ENCODE measurements at regions not wholly inside any gene's neighbourhood (a gene's known extent, or its start where the extent isn't known, plus 50 kb on each side); places are given as distances from the start of the nearest gene placed in this dataset.
"Not testable (repeated sequence)": the region's sequence is repeated elsewhere in the genome, so short reads cannot be mapped to it uniquely, and the experiment has no call there.

DNA sequence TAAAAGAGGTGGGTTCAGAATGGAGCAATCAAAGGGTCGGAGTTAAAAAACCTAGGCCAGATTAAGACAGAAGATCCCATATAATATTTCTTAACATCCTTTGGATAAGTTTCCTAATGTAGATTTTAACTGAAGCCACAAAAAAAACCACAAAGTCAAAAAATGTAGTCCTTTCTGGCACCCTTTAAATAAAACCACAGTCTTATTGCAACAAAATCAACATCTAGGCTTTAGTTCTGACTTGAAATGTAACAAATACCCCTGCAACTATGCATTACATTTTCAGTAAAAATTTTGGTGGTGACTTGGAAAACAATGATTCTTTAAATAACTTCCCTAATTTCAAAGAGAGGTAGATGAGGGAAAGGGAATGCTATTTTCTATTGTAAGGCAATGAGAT, 109.2 kb downstream of the PSAT1 start:
- H3K27ac ChIP-seq (ENCODE audit: low read depth in 2 of 2, low read length in 2 of 2): no peak overlapping the region
- no peaks in the 10 kb centered on the region for H3K9me3 ChIP-seq (ENCODE audit: control insufficient read depth in 2 of 2, low read length in 2 of 2)
- H3K4me1 ChIP-seq (ENCODE audit: control insufficient read depth in 2 of 2, insufficient read depth in 2 of 2, low read length in 2 of 2): no peaks in the 10 kb centered on the region
- no peaks in the 10 kb centered on the region for H3K36me3 ChIP-seq (ENCODE audit: control insufficient read depth in 2 of 2, insufficient read depth in 2 of 2, low read length in 2 of 2)
- no peak overlapping the region for H3K4me3 ChIP-seq (ENCODE audit: low read length in 2 of 2)
- H3K9ac ChIP-seq (ENCODE audit: low read depth in 1 of 2, low read length in 2 of 2): no peak overlapping the region
- H3K27me3 ChIP-seq (ENCODE audit: control insufficient read depth in 2 of 2, insufficient read depth in 2 of 2, low read length in 2 of 2): peaks cover 0 to 8% of the 10 kb centered on the region in 2 donors

DNA sequence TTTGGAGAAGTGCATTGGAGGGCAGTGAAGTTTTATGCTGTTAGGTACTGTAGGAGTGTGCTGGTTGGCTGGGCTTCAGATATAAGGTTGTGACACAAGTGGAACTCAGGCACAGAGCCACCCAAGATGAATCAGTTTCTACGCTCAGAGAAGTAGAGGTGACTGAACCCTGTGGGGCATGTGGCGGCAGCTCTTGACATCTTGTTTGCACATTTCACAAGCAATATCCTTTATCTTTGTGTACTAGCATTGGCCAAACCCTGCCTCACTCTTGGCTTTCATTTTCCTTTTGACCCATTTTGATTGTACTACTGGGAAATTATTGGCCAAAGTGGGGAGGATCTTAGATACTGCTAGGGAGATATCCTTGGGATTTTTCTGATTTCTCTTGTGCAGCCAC, 110.0 kb downstream of the PSAT1 start:
- H3K27ac ChIP-seq (ENCODE audit: low read depth in 2 of 2, low read length in 2 of 2): no peak overlapping the region
- H3K9me3 ChIP-seq (ENCODE audit: control insufficient read depth in 2 of 2, low read length in 2 of 2): no peaks in the 10 kb centered on the region
- H3K36me3 ChIP-seq (ENCODE audit: control insufficient read depth in 2 of 2, insufficient read depth in 2 of 2, low read length in 2 of 2): no peaks in the 10 kb centered on the region
- H3K4me1 ChIP-seq (ENCODE audit: control insufficient read depth in 2 of 2, insufficient read depth in 2 of 2, low read length in 2 of 2): no peaks in the 10 kb centered on the region
- no peak overlapping the region for H3K9ac ChIP-seq (ENCODE audit: low read depth in 1 of 2, low read length in 2 of 2)
- no peak overlapping the region for H3K4me3 ChIP-seq (ENCODE audit: low read length in 2 of 2)
- peaks cover 0 to 8% of the 10 kb centered on the region in 2 donors for H3K27me3 ChIP-seq (ENCODE audit: control insufficient read depth in 2 of 2, insufficient read depth in 2 of 2, low read length in 2 of 2)

DNA sequence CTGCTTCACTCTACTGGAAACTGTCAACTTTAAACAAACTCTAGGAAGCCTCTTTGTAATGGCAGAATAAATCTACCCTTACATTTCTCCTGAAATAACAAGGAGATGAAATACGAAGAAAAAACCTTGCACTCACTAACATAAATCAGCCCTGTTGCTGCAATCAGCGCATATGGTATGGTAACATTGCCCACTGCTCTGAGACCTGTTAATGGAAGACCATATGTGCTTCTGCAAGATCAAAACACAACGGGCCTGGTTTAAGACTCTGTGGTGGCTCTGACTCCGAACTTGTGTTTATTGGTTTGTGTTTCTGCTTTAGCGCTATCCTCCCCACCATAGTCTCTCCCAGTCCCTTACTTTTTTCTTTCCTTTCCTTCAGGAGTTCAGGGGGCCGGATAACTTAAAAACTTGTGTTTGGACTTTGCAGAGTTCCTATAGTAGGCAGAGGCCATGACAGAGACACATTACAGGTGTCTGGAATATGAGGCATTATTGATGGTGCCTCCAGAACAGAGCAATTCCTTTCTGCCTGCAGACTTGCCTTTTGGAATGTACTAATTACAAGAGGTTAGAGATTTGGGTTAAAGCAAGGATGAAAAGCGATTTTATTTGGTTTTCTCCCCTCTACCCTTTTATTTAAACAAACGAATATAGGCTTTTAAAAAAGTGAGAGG, 110.8 kb downstream of the PSAT1 start:
- Histone ChIP-seq H3K36me3 (ENCODE audit: control insufficient read depth in 2 of 2, insufficient read depth in 2 of 2, low read length in 2 of 2) (no peaks in the 10 kb centered on the region), H3K27ac (ENCODE audit: low read depth in 2 of 2, low read length in 2 of 2) (no peak overlapping the region), H3K9me3 (ENCODE audit: control insufficient read depth in 2 of 2, low read length in 2 of 2) (no peaks in the 10 kb centered on the region), H3K4me1 (ENCODE audit: control insufficient read depth in 2 of 2, insufficient read depth in 2 of 2, low read length in 2 of 2) (no peaks in the 10 kb centered on the region), H3K4me3 (ENCODE audit: low read length in 2 of 2) (no peak overlapping the region), H3K9ac (ENCODE audit: low read depth in 1 of 2, low read length in 2 of 2) (no peak overlapping the region), H3K27me3 (ENCODE audit: control insufficient read depth in 2 of 2, insufficient read depth in 2 of 2, low read length in 2 of 2) (peaks cover 0 to 8% of the 10 kb centered on the region in 2 donors)

GRCh38 chr9:78408388-78408787, 111.5 kb downstream of the PSAT1 start:
- no peak overlapping the region for H3K4me3 ChIP-seq (ENCODE audit: low read length in 2 of 2)
- no peak overlapping the region for H3K9ac ChIP-seq (ENCODE audit: low read depth in 1 of 2, low read length in 2 of 2)
- peaks cover 0 to 5% of the 10 kb centered on the region in 2 donors for H3K27me3 ChIP-seq (ENCODE audit: control insufficient read depth in 2 of 2, insufficient read depth in 2 of 2, low read length in 2 of 2)
- H3K9me3 ChIP-seq (ENCODE audit: control insufficient read depth in 2 of 2, low read length in 2 of 2): no peaks in the 10 kb centered on the region
- H3K27ac ChIP-seq (ENCODE audit: low read depth in 2 of 2, low read length in 2 of 2): no peak overlapping the region
- no peaks in the 10 kb centered on the region for H3K4me1 ChIP-seq (ENCODE audit: control insufficient read depth in 2 of 2, insufficient read depth in 2 of 2, low read length in 2 of 2)
- H3K36me3 ChIP-seq (ENCODE audit: control insufficient read depth in 2 of 2, insufficient read depth in 2 of 2, low read length in 2 of 2): no peaks in the 10 kb centered on the region

GRCh38 chr9:78409928-78410510, 113.1 kb downstream of the PSAT1 start:
- not testable (repeated sequence) for H3K4me3 ChIP-seq (ENCODE audit: low read length in 2 of 2); H3K4me1 ChIP-seq (ENCODE audit: control insufficient read depth in 2 of 2, insufficient read depth in 2 of 2, low read length in 2 of 2); H3K27ac ChIP-seq (ENCODE audit: low read depth in 2 of 2, low read length in 2 of 2); H3K27me3 ChIP-seq (ENCODE audit: control insufficient read depth in 2 of 2, insufficient read depth in 2 of 2, low read length in 2 of 2); H3K9me3 ChIP-seq (ENCODE audit: control insufficient read depth in 2 of 2, low read length in 2 of 2); H3K9ac ChIP-seq (ENCODE audit: low read depth in 1 of 2, low read length in 2 of 2); H3K36me3 ChIP-seq (ENCODE audit: control insufficient read depth in 2 of 2, insufficient read depth in 2 of 2, low read length in 2 of 2)

- Histone ChIP-seq H3K9ac (ENCODE audit: low read depth in 1 of 2, low read length in 2 of 2) (no peak overlapping the region), H3K36me3 (ENCODE audit: control insufficient read depth in 2 of 2, insufficient read depth in 2 of 2, low read length in 2 of 2) (no peaks in the 10 kb centered on the region), H3K27ac (ENCODE audit: low read depth in 2 of 2, low read length in 2 of 2) (no peak overlapping the region), H3K4me3 (ENCODE audit: low read length in 2 of 2) (no peak overlapping the region), H3K9me3 (ENCODE audit: control insufficient read depth in 2 of 2, low read length in 2 of 2) (no peaks in the 10 kb centered on the region), H3K4me1 (ENCODE audit: control insufficient read depth in 2 of 2, insufficient read depth in 2 of 2, low read length in 2 of 2) (no peaks in the 10 kb centered on the region), H3K27me3 (ENCODE audit: control insufficient read depth in 2 of 2, insufficient read depth in 2 of 2, low read length in 2 of 2) (no peaks in the 10 kb centered on the region)
These were observed 125.4 kb downstream of the PSAT1 start for GRCh38 chr9:78422309-78422708.

DNA sequence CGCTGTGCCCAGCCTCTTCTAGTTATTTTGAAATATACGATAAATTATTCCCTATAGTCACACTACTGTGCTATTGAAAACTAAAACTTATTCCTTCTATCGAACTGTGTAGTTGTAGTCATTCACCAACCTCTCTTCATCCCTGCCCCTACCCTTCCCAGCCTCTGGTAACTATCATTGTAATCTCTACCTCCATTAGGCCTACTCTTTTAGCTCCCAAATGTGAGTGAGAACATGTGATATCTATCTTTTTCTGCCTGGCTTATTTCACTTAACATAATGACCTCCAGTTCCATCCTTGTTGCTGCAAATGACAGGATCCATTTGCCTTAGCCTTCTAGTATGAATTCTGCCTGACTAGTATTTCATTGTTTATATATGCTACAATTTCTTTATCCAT, 127.4 kb downstream of the PSAT1 start:
- Histone ChIP-seq H3K27ac (ENCODE audit: low read depth in 2 of 2, low read length in 2 of 2) (no peak overlapping the region), H3K9me3 (ENCODE audit: control insufficient read depth in 2 of 2, low read length in 2 of 2) (no peaks in the 10 kb centered on the region), H3K4me1 (ENCODE audit: control insufficient read depth in 2 of 2, insufficient read depth in 2 of 2, low read length in 2 of 2) (no peaks in the 10 kb centered on the region), H3K4me3 (ENCODE audit: low read length in 2 of 2) (no peak overlapping the region), H3K9ac (ENCODE audit: low read depth in 1 of 2, low read length in 2 of 2) (no peak overlapping the region), H3K36me3 (ENCODE audit: control insufficient read depth in 2 of 2, insufficient read depth in 2 of 2, low read length in 2 of 2) (no peaks in the 10 kb centered on the region), H3K27me3 (ENCODE audit: control insufficient read depth in 2 of 2, insufficient read depth in 2 of 2, low read length in 2 of 2) (no peaks in the 10 kb centered on the region)

DNA sequence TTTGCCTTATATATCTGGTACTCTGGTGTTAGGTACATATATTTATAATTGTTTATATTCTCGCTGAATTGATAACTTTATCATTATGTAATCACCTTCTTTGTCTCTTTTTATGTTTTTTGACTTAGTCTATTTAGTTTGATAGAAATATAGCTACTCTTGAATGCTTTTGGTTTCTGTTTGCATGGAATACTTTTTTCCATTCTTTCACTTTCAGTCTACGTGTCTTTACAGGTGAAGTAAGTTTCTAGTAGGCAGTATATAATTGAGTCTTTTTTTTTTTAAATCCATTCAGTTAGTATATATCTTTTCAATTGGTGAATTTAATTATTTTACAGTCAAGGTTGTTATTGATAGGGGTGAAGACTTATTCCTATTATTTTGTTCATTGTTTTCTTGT, 131.7 kb downstream of the PSAT1 start:
- Histone ChIP-seq H3K9me3 (ENCODE audit: control insufficient read depth in 2 of 2, low read length in 2 of 2) (no peaks in the 10 kb centered on the region), H3K36me3 (ENCODE audit: control insufficient read depth in 2 of 2, insufficient read depth in 2 of 2, low read length in 2 of 2) (no peaks in the 10 kb centered on the region), H3K4me1 (ENCODE audit: control insufficient read depth in 2 of 2, insufficient read depth in 2 of 2, low read length in 2 of 2) (no peaks in the 10 kb centered on the region), H3K27ac (ENCODE audit: low read depth in 2 of 2, low read length in 2 of 2) (no peak overlapping the region), H3K9ac (ENCODE audit: low read depth in 1 of 2, low read length in 2 of 2) (no peak overlapping the region), H3K4me3 (ENCODE audit: low read length in 2 of 2) (no peak overlapping the region), H3K27me3 (ENCODE audit: control insufficient read depth in 2 of 2, insufficient read depth in 2 of 2, low read length in 2 of 2) (no peaks in the 10 kb centered on the region)

DNA sequence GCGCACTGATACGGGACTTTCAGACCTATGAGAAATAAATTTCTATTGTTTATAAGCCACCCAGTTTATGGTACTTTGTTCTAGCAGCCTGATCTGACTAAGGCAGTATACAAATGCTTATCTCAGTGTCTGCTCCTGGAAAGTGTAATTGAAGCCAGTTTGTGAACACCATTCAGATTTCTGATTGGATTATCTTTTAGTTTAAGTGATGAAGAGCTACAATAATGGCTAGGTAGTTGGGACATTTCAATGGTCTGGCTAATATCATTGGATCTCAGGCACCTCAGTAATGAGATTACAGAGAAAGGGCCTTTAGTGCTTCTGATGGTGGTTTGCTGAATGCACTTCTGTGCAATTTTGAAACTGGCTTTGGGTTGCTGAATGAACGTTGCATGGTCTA, 133.5 kb downstream of the PSAT1 start:
- H3K9me3 ChIP-seq (ENCODE audit: control insufficient read depth in 2 of 2, low read length in 2 of 2): no peaks in the 10 kb centered on the region
- H3K4me1 ChIP-seq (ENCODE audit: control insufficient read depth in 2 of 2, insufficient read depth in 2 of 2, low read length in 2 of 2): no peaks in the 10 kb centered on the region
- no peak overlapping the region for H3K9ac ChIP-seq (ENCODE audit: low read depth in 1 of 2, low read length in 2 of 2)
- no peaks in the 10 kb centered on the region for H3K36me3 ChIP-seq (ENCODE audit: control insufficient read depth in 2 of 2, insufficient read depth in 2 of 2, low read length in 2 of 2)
- H3K27me3 ChIP-seq (ENCODE audit: control insufficient read depth in 2 of 2, insufficient read depth in 2 of 2, low read length in 2 of 2): no peaks in the 10 kb centered on the region
- H3K27ac ChIP-seq (ENCODE audit: low read depth in 2 of 2, low read length in 2 of 2): no peak overlapping the region
- no peak overlapping the region for H3K4me3 ChIP-seq (ENCODE audit: low read length in 2 of 2)

GRCh38 chr9:78431039-78431438, 134.1 kb downstream of the PSAT1 start:
- not testable (repeated sequence) for H3K36me3 ChIP-seq (ENCODE audit: control insufficient read depth in 2 of 2, insufficient read depth in 2 of 2, low read length in 2 of 2); H3K4me1 ChIP-seq (ENCODE audit: control insufficient read depth in 2 of 2, insufficient read depth in 2 of 2, low read length in 2 of 2); H3K27ac ChIP-seq (ENCODE audit: low read depth in 2 of 2, low read length in 2 of 2); H3K27me3 ChIP-seq (ENCODE audit: control insufficient read depth in 2 of 2, insufficient read depth in 2 of 2, low read length in 2 of 2); H3K4me3 ChIP-seq (ENCODE audit: low read length in 2 of 2); H3K9ac ChIP-seq (ENCODE audit: low read depth in 1 of 2, low read length in 2 of 2); H3K9me3 ChIP-seq (ENCODE audit: control insufficient read depth in 2 of 2, low read length in 2 of 2)

All from mucosa of rectum (tissue), 2 donors.